Karpas-422 (cell line): ENCODE measurements at regions not wholly inside any gene's neighbourhood (a gene's known extent, or its start where the extent isn't known, plus 50 kb on each side); places are given as distances from the start of the nearest gene placed in this dataset.

Experiments
- DNase-seq: peaks from one replicate; pipeline ENCODE4 v3.0.0-alpha.2; 2015
- H2AFZ ChIP-seq: fragments of 200-600 bp; sonication (generic); 2 replicates; pipeline ENCODE4 v1.6.1; 2014; ENCODE audit warnings: antibody characterized with exemption, low read length, mixed read lengths
- H3K27ac ChIP-seq: fragments of 200-600 bp; sonication (generic); 2 replicates; pipeline ENCODE4 v1.5.1; 2014; ENCODE audit warnings: mild to moderate bottlenecking, low read length, moderate library complexity
- H3K27me3 ChIP-seq: fragments of 200-600 bp; sonication (generic); 2 replicates; pipeline ENCODE4 v1.6.1; 2014; ENCODE audit warnings: low read length, mixed read lengths
- H3K36me3 ChIP-seq: fragments of 200-600 bp; sonication (generic); 2 replicates; pipeline ENCODE4 v1.6.1; 2014; ENCODE audit warnings: low read length, mixed read lengths; ENCODE audit not compliant: insufficient read depth
- H3K4me1 ChIP-seq: fragments of 200-600 bp; sonication (generic); 2 replicates; pipeline ENCODE4 v1.6.1; 2014; ENCODE audit warnings: mild to moderate bottlenecking, low read length, mixed read lengths
- H3K4me2 ChIP-seq: fragments of 200-600 bp; sonication (generic); 2 replicates; pipeline ENCODE4 v1.6.1; 2014; ENCODE audit warnings: low read length, low read depth, mild to moderate bottlenecking; ENCODE audit not compliant: poor library complexity, severe bottlenecking
- H3K4me3 ChIP-seq: fragments of 200-600 bp; sonication (generic); 2 replicates; pipeline ENCODE4 v1.5.1; 2014; ENCODE audit warnings: mild to moderate bottlenecking, antibody characterized with exemption, low read length, mixed read lengths
- H3K79me2 ChIP-seq: fragments of 200-600 bp; sonication (generic); 2 replicates; pipeline ENCODE4 v1.6.1; 2014; ENCODE audit warnings: mild to moderate bottlenecking, low read length, mixed read lengths
- H3K9ac ChIP-seq: fragments of 200-600 bp; sonication (generic); 2 replicates; pipeline ENCODE4 v1.6.0; 2014; ENCODE audit warnings: low read length
- H3K9me2 ChIP-seq: fragments of 200-600 bp; sonication (generic), shearing (Covaris generic); replicated peaks from 2 replicates; pipeline ENCODE4 v1.6.0; 2014; ENCODE audit warnings: mild to moderate bottlenecking, low read length, moderate library complexity; ENCODE audit not compliant: insufficient read depth
- H3K9me3 ChIP-seq: fragments of 300-700, 200-600 bp; sonication (generic); 2 replicates; pipeline ENCODE4 v1.6.1; 2014; ENCODE audit warnings: low read length, mixed read lengths
- H4K20me1 ChIP-seq: fragments of 200-600 bp; sonication (generic); 2 replicates; pipeline ENCODE4 v1.6.1; 2014; ENCODE audit warnings: mild to moderate bottlenecking, antibody characterized with exemption, low read length, low read depth; ENCODE audit not compliant: insufficient read depth

- no peaks in the 10 kb centered on the region for H3K27me3 ChIP-seq
- no peak overlapping the region for H3K4me2 ChIP-seq
- no peak overlapping the region for H3K9ac ChIP-seq
- H2AFZ ChIP-seq = no peak overlapping the region
- H3K36me3 ChIP-seq = no peaks in the 10 kb centered on the region
- DNase-seq = no peak
- no peaks in the 10 kb centered on the region for H3K9me2 ChIP-seq
- H3K9me3 ChIP-seq = no peaks in the 10 kb centered on the region
- no peak overlapping the region for H3K27ac ChIP-seq
- no peaks in the 10 kb centered on the region for H4K20me1 ChIP-seq
- H3K4me1 ChIP-seq = no peaks in the 10 kb centered on the region
- H3K4me3 ChIP-seq = no peak overlapping the region
- H3K79me2 ChIP-seq = no peaks in the 10 kb centered on the region
These were observed 503.6 kb upstream of the SMIM21 start for GRCh38 chr18:75931079-75931478.

- no peak for DNase-seq
- no peaks in the 10 kb centered on the region for H3K79me2 ChIP-seq
- no peak overlapping the region for H3K4me3 ChIP-seq
- H3K27ac ChIP-seq = no peak overlapping the region
- no peaks in the 10 kb centered on the region for H3K9me3 ChIP-seq
- no peak overlapping the region for H3K9ac ChIP-seq
- no peak overlapping the region for H2AFZ ChIP-seq
- no peaks in the 10 kb centered on the region for H3K36me3 ChIP-seq
- H4K20me1 ChIP-seq = no peaks in the 10 kb centered on the region
- no peaks in the 10 kb centered on the region for H3K9me2 ChIP-seq
- no peaks in the 10 kb centered on the region for H3K27me3 ChIP-seq
- no peak overlapping the region for H3K4me2 ChIP-seq
- no peaks in the 10 kb centered on the region for H3K4me1 ChIP-seq
These were observed 501.2 kb upstream of the SMIM21 start for GRCh38 chr18:75928706-75929105.

- H3K79me2 ChIP-seq = no peaks in the 10 kb centered on the region
- H3K9me2 ChIP-seq = no peaks in the 10 kb centered on the region
- H3K9ac ChIP-seq = no peak overlapping the region
- H3K4me2 ChIP-seq = no peak overlapping the region
- no peak overlapping the region for H3K27ac ChIP-seq
- no peak overlapping the region for H3K4me3 ChIP-seq
- H3K27me3 ChIP-seq = no peaks in the 10 kb centered on the region
- H3K9me3 ChIP-seq = no peaks in the 10 kb centered on the region
- no peaks in the 10 kb centered on the region for H3K4me1 ChIP-seq
- no peaks in the 10 kb centered on the region for H4K20me1 ChIP-seq
- no peak for DNase-seq
- H3K36me3 ChIP-seq = no peaks in the 10 kb centered on the region
- no peak overlapping the region for H2AFZ ChIP-seq
These were observed 500.3 kb upstream of the SMIM21 start for GRCh38 chr18:75927791-75928190.

- H3K9me3 ChIP-seq = no peaks in the 10 kb centered on the region
- no peak overlapping the region for H3K4me3 ChIP-seq
- no peaks in the 10 kb centered on the region for H3K9me2 ChIP-seq
These were observed 499.3 kb upstream of the SMIM21 start for GRCh38 chr18:75926811-75927210.

GRCh38 chr18:75923169-75923568 is 495.7 kb upstream of the SMIM21 start:
- H3K36me3 ChIP-seq = no peaks in the 10 kb centered on the region
- no peak overlapping the region for H3K27ac ChIP-seq
- H3K4me1 ChIP-seq = no peaks in the 10 kb centered on the region
- DNase-seq = no peak
- no peaks in the 10 kb centered on the region for H4K20me1 ChIP-seq
- H2AFZ ChIP-seq = no peak overlapping the region
- H3K4me2 ChIP-seq = no peak overlapping the region
- no peaks in the 10 kb centered on the region for H3K27me3 ChIP-seq
- H3K79me2 ChIP-seq = no peaks in the 10 kb centered on the region
- no peaks in the 10 kb centered on the region for H3K9me2 ChIP-seq
- H3K9me3 ChIP-seq = no peaks in the 10 kb centered on the region
- no peak overlapping the region for H3K4me3 ChIP-seq
- no peak overlapping the region for H3K9ac ChIP-seq

More at GRCh38 chr18:75926811-75927210, 499.3 kb upstream of the SMIM21 start:
- Histone ChIP-seq H3K36me3 (no peaks in the 10 kb centered on the region), H3K9ac (no peak overlapping the region), H4K20me1 (no peaks in the 10 kb centered on the region), H2AFZ (no peak overlapping the region), H3K4me1 (no peaks in the 10 kb centered on the region), H3K27me3 (no peaks in the 10 kb centered on the region), H3K27ac (no peak overlapping the region), H3K4me2 (no peak overlapping the region), H3K79me2 (no peaks in the 10 kb centered on the region)
- no peak for DNase-seq

- Histone ChIP-seq H3K4me1 (no peaks in the 10 kb centered on the region), H3K36me3 (no peaks in the 10 kb centered on the region), H3K4me2 (no peak overlapping the region), H3K79me2 (no peaks in the 10 kb centered on the region), H3K27me3 (no peaks in the 10 kb centered on the region), H3K4me3 (no peak overlapping the region), H3K9me2 (no peaks in the 10 kb centered on the region), H3K9me3 (no peaks in the 10 kb centered on the region), H3K9ac (no peak overlapping the region), H4K20me1 (no peaks in the 10 kb centered on the region), H3K27ac (no peak overlapping the region), H2AFZ (no peak overlapping the region)
- no peak for DNase-seq
These were observed 489.1 kb upstream of the SMIM21 start for GRCh38 chr18:75916624-75916982.

- no peak for DNase-seq
These were observed 488.6 kb upstream of the SMIM21 start for GRCh38 chr18:75915941-75916623.

GRCh38 chr18:75912829-75913228 is 485.3 kb upstream of the SMIM21 start:
- Histone ChIP-seq H3K4me3 (no peak overlapping the region), H4K20me1 (no peaks in the 10 kb centered on the region), H3K36me3 (no peaks in the 10 kb centered on the region), H3K27ac (no peak overlapping the region), H3K9me2 (no peaks in the 10 kb centered on the region), H2AFZ (no peak overlapping the region), H3K79me2 (no peaks in the 10 kb centered on the region), H3K9ac (no peak overlapping the region), H3K4me1 (no peaks in the 10 kb centered on the region), H3K4me2 (no peak overlapping the region), H3K27me3 (no peaks in the 10 kb centered on the region), H3K9me3 (no peaks in the 10 kb centered on the region)
- DNase-seq = no peak

More at GRCh38 chr18:75915941-75916623, 488.6 kb upstream of the SMIM21 start:
- Histone ChIP-seq H3K27ac (no peak overlapping the region), H4K20me1 (no peaks in the 10 kb centered on the region), H3K79me2 (no peaks in the 10 kb centered on the region), H3K4me3 (no peak overlapping the region), H3K27me3 (no peaks in the 10 kb centered on the region), H3K4me2 (no peak overlapping the region), H3K9ac (no peak overlapping the region), H3K4me1 (no peaks in the 10 kb centered on the region), H2AFZ (no peak overlapping the region), H3K36me3 (no peaks in the 10 kb centered on the region), H3K9me2 (no peaks in the 10 kb centered on the region), H3K9me3 (no peaks in the 10 kb centered on the region)
